ENCODE measurements at regions not wholly inside any gene's neighbourhood (a gene's known extent, or its start where the extent isn't known, plus 50 kb on each side); places are given as distances from the start of the nearest gene placed in this dataset.

DNA sequence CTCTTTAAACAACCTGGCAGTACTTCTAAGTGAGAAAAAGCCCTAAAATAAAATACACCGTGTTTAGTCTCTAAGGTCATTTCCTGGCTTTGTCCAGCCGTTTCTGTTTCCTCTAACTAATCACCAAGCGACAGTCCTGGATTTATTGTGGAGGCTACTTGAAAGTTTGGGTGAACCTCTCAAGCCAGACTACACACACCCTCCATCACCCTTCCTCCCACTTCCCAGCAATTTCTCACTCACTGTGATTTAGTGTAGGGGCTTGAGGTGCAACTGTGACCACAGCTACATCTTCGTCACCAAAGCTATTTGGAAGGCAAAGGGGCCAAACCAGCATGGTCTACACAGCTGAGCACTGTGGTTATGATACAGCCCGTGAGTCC, 240.0 kb upstream of the SLC24A2 start:
- TF ChIP-seq, protein P1, sequence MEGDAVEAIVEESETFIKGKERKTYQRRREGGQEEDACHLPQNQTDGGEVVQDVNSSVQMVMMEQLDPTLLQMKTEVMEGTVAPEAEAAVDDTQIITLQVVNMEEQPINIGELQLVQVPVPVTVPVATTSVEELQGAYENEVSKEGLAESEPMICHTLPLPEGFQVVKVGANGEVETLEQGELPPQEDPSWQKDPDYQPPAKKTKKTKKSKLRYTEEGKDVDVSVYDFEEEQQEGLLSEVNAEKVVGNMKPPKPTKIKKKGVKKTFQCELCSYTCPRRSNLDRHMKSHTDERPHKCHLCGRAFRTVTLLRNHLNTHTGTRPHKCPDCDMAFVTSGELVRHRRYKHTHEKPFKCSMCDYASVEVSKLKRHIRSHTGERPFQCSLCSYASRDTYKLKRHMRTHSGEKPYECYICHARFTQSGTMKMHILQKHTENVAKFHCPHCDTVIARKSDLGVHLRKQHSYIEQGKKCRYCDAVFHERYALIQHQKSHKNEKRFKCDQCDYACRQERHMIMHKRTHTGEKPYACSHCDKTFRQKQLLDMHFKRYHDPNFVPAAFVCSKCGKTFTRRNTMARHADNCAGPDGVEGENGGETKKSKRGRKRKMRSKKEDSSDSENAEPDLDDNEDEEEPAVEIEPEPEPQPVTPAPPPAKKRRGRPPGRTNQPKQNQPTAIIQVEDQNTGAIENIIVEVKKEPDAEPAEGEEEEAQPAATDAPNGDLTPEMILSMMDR (conservative IDR thresholded peaks at IDR 0.05; ENCODE audit: low read length), result no peak
- TF ChIP-seq EZH2phosphoT487 (IDR thresholded peaks at IDR 0.05; ENCODE audit: borderline replicate concordance, low read depth, low read length), result no peak

Data from OCI-LY7 (cell line).